HG02798 (cell line): ENCODE measurements at regions not wholly inside any gene's neighbourhood (a gene's known extent, or its start where the extent isn't known, plus 50 kb on each side); places are given as distances from the start of the nearest gene placed in this dataset.

Experiments
- ATAC-seq: cut with Tn5 transposase; IDR thresholded peaks from one replicate; pipeline ENCODE4 v1.9.1; 2021; ENCODE audit warnings: mild to moderate bottlenecking; ENCODE audit not compliant: unreplicated experiment, poor library complexity

- no peak for ATAC-seq
Observed at GRCh38 chr10:84990713-84991112, 662.3 kb downstream of the CCSER2 start.

GRCh38 chr10:84991301-84991700, 662.9 kb downstream of the CCSER2 start:
- no peak for ATAC-seq

GRCh38 chr10:84993251-84994035, 665.1 kb downstream of the CCSER2 start:
- no peak for ATAC-seq

- ATAC-seq = no peak
Observed at GRCh38 chr10:84994722-84995121, 666.3 kb downstream of the CCSER2 start.

- no peak for ATAC-seq
Observed at GRCh38 chr10:84996580-84996979, 668.2 kb downstream of the CCSER2 start.

GRCh38 chr10:84997870-84998269, 669.5 kb downstream of the CCSER2 start:
- ATAC-seq = no peak

- no peak for ATAC-seq
Observed at GRCh38 chr10:84999929-85000328, 671.5 kb downstream of the CCSER2 start.

- ATAC-seq = no peak
Observed at GRCh38 chr10:85003083-85003482, 674.7 kb downstream of the CCSER2 start.

- ATAC-seq = no peak
Observed at GRCh38 chr10:85008488-85009184, 680.2 kb downstream of the CCSER2 start.

GRCh38 chr10:85012305-85012704, 683.9 kb downstream of the CCSER2 start:
- ATAC-seq = no peak

- no peak for ATAC-seq
Observed at GRCh38 chr10:85026878-85027467, 698.6 kb downstream of the CCSER2 start.

GRCh38 chr10:85032981-85033380, 704.6 kb downstream of the CCSER2 start:
- no peak for ATAC-seq

- no peak for ATAC-seq
Observed at GRCh38 chr10:85036661-85037060, 708.3 kb downstream of the CCSER2 start.

- no peak for ATAC-seq
Observed at GRCh38 chr10:85039311-85039710, 710.9 kb downstream of the CCSER2 start.

GRCh38 chr10:85043207-85043606, 714.8 kb downstream of the CCSER2 start:
- ATAC-seq = no peak

- ATAC-seq = no peak
Observed at GRCh38 chr10:85045046-85045445, 716.7 kb downstream of the CCSER2 start.

GRCh38 chr10:85047170-85047834, 718.9 kb downstream of the CCSER2 start:
- ATAC-seq = no peak

- no peak for ATAC-seq
Observed at GRCh38 chr10:85047979-85048378, 719.6 kb downstream of the CCSER2 start.

GRCh38 chr10:85048644-85049043, 720.3 kb downstream of the CCSER2 start:
- ATAC-seq = no peak

GRCh38 chr10:85060944-85061343, 732.6 kb downstream of the CCSER2 start:
- no peak for ATAC-seq

- no peak for ATAC-seq
Observed at GRCh38 chr10:85061401-85061800, 733.0 kb downstream of the CCSER2 start.
